ENCODE measurements at regions not wholly inside any gene's neighbourhood (a gene's known extent, or its start where the extent isn't known, plus 50 kb on each side); places are given as distances from the start of the nearest gene placed in this dataset.

GRCh38 chr11:15726893-15727519, 612.3 kb downstream of the INSC start:
- H3K27ac Mint-ChIP-seq, result no peak overlapping the region
- peaks cover 0 to 4% (median 0%) of the 10 kb centered on the region in 7 donors for H3K9me3 Mint-ChIP-seq
- no peak overlapping the region for H3K4me3 Mint-ChIP-seq
- no peak for DNase-seq
- no peak for ATAC-seq (ENCODE audit: low read depth in 2 of 2)
- no peaks in the 10 kb centered on the region for H3K27me3 Mint-ChIP-seq
- H3K4me1 Mint-ChIP-seq, result no peaks in the 10 kb centered on the region
- H3K36me3 Mint-ChIP-seq, result no peaks in the 10 kb centered on the region

GRCh38 chr11:15727520-15727914, 612.8 kb downstream of the INSC start:
- Mint-ChIP-seq H3K27ac (no peak overlapping the region), H3K36me3 (no peaks in the 10 kb centered on the region), H3K4me1 (no peaks in the 10 kb centered on the region), H3K9me3 (peaks cover 0 to 4% (median 0%) of the 10 kb centered on the region in 7 donors), H3K4me3 (no peak overlapping the region), H3K27me3 (no peaks in the 10 kb centered on the region)
- DNase-seq (no peak), ATAC-seq (ENCODE audit: low read depth in 2 of 2) (no peak)

- no peaks in the 10 kb centered on the region for H3K27me3 Mint-ChIP-seq
- H3K36me3 Mint-ChIP-seq, result no peaks in the 10 kb centered on the region
- no peak overlapping the region for H3K27ac Mint-ChIP-seq
- DNase-seq, result no peak
- no peaks in the 10 kb centered on the region for H3K4me1 Mint-ChIP-seq
- ATAC-seq (ENCODE audit: low read depth in 2 of 2), result no peak
- H3K4me3 Mint-ChIP-seq, result no peak overlapping the region
- H3K9me3 Mint-ChIP-seq, result peaks cover 0 to 4% (median 0%) of the 10 kb centered on the region in 7 donors
Measured at GRCh38 chr11:15728207-15728606, 613.5 kb downstream of the INSC start.

- Mint-ChIP-seq H3K4me1 (no peaks in the 10 kb centered on the region), H3K27me3 (no peaks in the 10 kb centered on the region), H3K4me3 (no peak overlapping the region), H3K9me3 (peaks cover 0 to 4% (median 0%) of the 10 kb centered on the region in 7 donors), H3K27ac (no peak overlapping the region), H3K36me3 (no peaks in the 10 kb centered on the region)
- DNase-seq (no peak), ATAC-seq (ENCODE audit: low read depth in 2 of 2) (no peak)
Measured at GRCh38 chr11:15730263-15730994, 615.7 kb downstream of the INSC start.

- H3K27ac Mint-ChIP-seq, result no peak overlapping the region
- H3K36me3 Mint-ChIP-seq, result no peaks in the 10 kb centered on the region
- no peak for DNase-seq
- no peak overlapping the region for H3K4me3 Mint-ChIP-seq
- H3K27me3 Mint-ChIP-seq, result no peaks in the 10 kb centered on the region
- ATAC-seq (ENCODE audit: low read depth in 2 of 2), result no peak
- H3K4me1 Mint-ChIP-seq, result no peaks in the 10 kb centered on the region
- H3K9me3 Mint-ChIP-seq, result peaks cover 0 to 4% (median 0%) of the 10 kb centered on the region in 7 donors
Measured at GRCh38 chr11:15730995-15731385, 616.3 kb downstream of the INSC start.

- no peak overlapping the region for H3K4me3 Mint-ChIP-seq
- DNase-seq, result no peak
- H3K27me3 Mint-ChIP-seq, result peaks cover 0 to 7% (median 5%) of the 10 kb centered on the region in 3 donors
- H3K9me3 Mint-ChIP-seq, result peaks cover 0 to 14% (median 3%) of the 10 kb centered on the region in 7 donors
- no peaks in the 10 kb centered on the region for H3K4me1 Mint-ChIP-seq
- H3K36me3 Mint-ChIP-seq, result no peaks in the 10 kb centered on the region
- H3K27ac Mint-ChIP-seq, result no peak overlapping the region
- ATAC-seq (ENCODE audit: low read depth in 2 of 2), result no peak
Measured at GRCh38 chr11:15735706-15736105, 620.6 kb downstream of the SOX6 start.

- ATAC-seq (ENCODE audit: low read depth in 2 of 2), result no peak
- peaks cover 0 to 7% (median 5%) of the 10 kb centered on the region in 3 donors for H3K27me3 Mint-ChIP-seq
- no peak for DNase-seq
- peaks cover 0 to 11% (median 3%) of the 10 kb centered on the region in 7 donors for H3K9me3 Mint-ChIP-seq
- H3K27ac Mint-ChIP-seq, result no peak overlapping the region
- no peaks in the 10 kb centered on the region for H3K4me1 Mint-ChIP-seq
- no peaks in the 10 kb centered on the region for H3K36me3 Mint-ChIP-seq
- H3K4me3 Mint-ChIP-seq, result no peak overlapping the region
Measured at GRCh38 chr11:15737320-15737719, 619.0 kb downstream of the SOX6 start.

- no peak overlapping the region for H3K4me3 Mint-ChIP-seq
- H3K4me1 Mint-ChIP-seq, result no peaks in the 10 kb centered on the region
- DNase-seq, result no peak
- no peak overlapping the region for H3K27ac Mint-ChIP-seq
- ATAC-seq (ENCODE audit: low read depth in 2 of 2), result no peak
- peaks cover 0 to 7% (median 5%) of the 10 kb centered on the region in 3 donors for H3K27me3 Mint-ChIP-seq
- H3K36me3 Mint-ChIP-seq, result no peaks in the 10 kb centered on the region
- peaks cover 0 to 11% (median 2%) of the 10 kb centered on the region in 7 donors for H3K9me3 Mint-ChIP-seq
Measured at GRCh38 chr11:15738931-15739330, 617.4 kb downstream of the SOX6 start.

GRCh38 chr11:15742626-15743519, 613.5 kb downstream of the SOX6 start:
- Mint-ChIP-seq H3K9me3 (peaks cover 0 to 17% (median 7%) of the 10 kb centered on the region in 7 donors), H3K27ac (no peak overlapping the region), H3K36me3 (no peaks in the 10 kb centered on the region), H3K27me3 (peaks cover 0 to 5% (median 0%) of the 10 kb centered on the region in 3 donors), H3K4me3 (no peak overlapping the region), H3K4me1 (no peaks in the 10 kb centered on the region)
- ATAC-seq (ENCODE audit: low read depth in 2 of 2) (no peak), DNase-seq (no peak)

- DNase-seq (no peak), ATAC-seq (ENCODE audit: low read depth in 2 of 2) (no peak)
- Mint-ChIP-seq H3K27ac (no peak overlapping the region), H3K27me3 (no peaks in the 10 kb centered on the region), H3K9me3 (peaks cover 0 to 17% (median 7%) of the 10 kb centered on the region in 7 donors), H3K4me1 (no peaks in the 10 kb centered on the region), H3K4me3 (no peak overlapping the region), H3K36me3 (no peaks in the 10 kb centered on the region)
Measured at GRCh38 chr11:15744693-15745092, 611.7 kb downstream of the SOX6 start.

GRCh38 chr11:15745266-15745665, 611.1 kb downstream of the SOX6 start:
- ATAC-seq (ENCODE audit: low read depth in 2 of 2), result no peak
- no peak overlapping the region for H3K4me3 Mint-ChIP-seq
- DNase-seq, result no peak
- H3K4me1 Mint-ChIP-seq, result no peaks in the 10 kb centered on the region
- no peaks in the 10 kb centered on the region for H3K36me3 Mint-ChIP-seq
- no peaks in the 10 kb centered on the region for H3K27me3 Mint-ChIP-seq
- H3K27ac Mint-ChIP-seq, result peak overlapping the region in 1 of 6 donors; percentile 5
- peaks cover 0 to 12% (median 6%) of the 10 kb centered on the region in 7 donors for H3K9me3 Mint-ChIP-seq

- Mint-ChIP-seq H3K4me1 (no peaks in the 10 kb centered on the region), H3K36me3 (no peaks in the 10 kb centered on the region)
Measured at GRCh38 chr11:15747671-15748070, 608.7 kb downstream of the SOX6 start.

GRCh38 chr11:15748132-15748531, 608.2 kb downstream of the SOX6 start:
- no peak for DNase-seq
- H3K27me3 Mint-ChIP-seq, result no peaks in the 10 kb centered on the region
- H3K4me3 Mint-ChIP-seq, result no peak overlapping the region
- no peaks in the 10 kb centered on the region for H3K4me1 Mint-ChIP-seq
- H3K9me3 Mint-ChIP-seq, result peaks cover 0 to 11% (median 7%) of the 10 kb centered on the region in 7 donors
- ATAC-seq (ENCODE audit: low read depth in 2 of 2), result no peak
- H3K27ac Mint-ChIP-seq, result no peak overlapping the region
- H3K36me3 Mint-ChIP-seq, result no peaks in the 10 kb centered on the region

More at GRCh38 chr11:15747671-15748070, 608.7 kb downstream of the SOX6 start:
- no peak overlapping the region for H3K27ac Mint-ChIP-seq
- no peaks in the 10 kb centered on the region for H3K27me3 Mint-ChIP-seq
- no peak for DNase-seq
- H3K4me3 Mint-ChIP-seq, result no peak overlapping the region
- peaks cover 0 to 10% (median 6%) of the 10 kb centered on the region in 7 donors for H3K9me3 Mint-ChIP-seq
- ATAC-seq (ENCODE audit: low read depth in 2 of 2), result no peak
